Body of pancreas (tissue), 4 donors: ENCODE measurements at regions not wholly inside any gene's neighbourhood (a gene's known extent, or its start where the extent isn't known, plus 50 kb on each side); places are given as distances from the start of the nearest gene placed in this dataset.

ENCODE experiments used
- ATAC-seq: fragments of 150-250 bp; one replicate; pipeline ENCODE4 v1.9.1; 2016
- DNase-seq, 4 donors: peaks; one replicate each; pipeline ENCODE4 v3.0.0-alpha.2; 2019
- H3K27ac ChIP-seq, 4 donors: fragments of 200-600 bp; sonication (generic); 1 replicate in 3 of 4; 2 replicates in 1 of 4; pipeline versions ENCODE4 v1.5.1 to v1.6.1; 2016 to 2019; ENCODE audit warnings: mild to moderate bottlenecking in 1 of 4, mixed read lengths in 1 of 4, moderate library complexity in 1 of 4
- H3K27me3 ChIP-seq, 2 donors: fragments of 200-600 bp; sonication (generic); one replicate each; pipeline ENCODE4 v1.6.0; 2016; ENCODE audit warnings: mild to moderate bottlenecking in 1 of 2
- H3K36me3 ChIP-seq, 2 donors: fragments of 200-600 bp; sonication (generic); replicated peaks in 1 of 2; 2 replicates each; pipeline ENCODE4 v1.5.1; 2016; ENCODE audit warnings: low read depth in 2 of 2; ENCODE audit not compliant: insufficient read depth in 1 of 2
- H3K4me1 ChIP-seq: fragments of 200-600 bp; sonication (generic); one replicate; pipeline ENCODE4 v1.6.0; 2016
- H3K4me3 ChIP-seq, 2 donors: fragments of 200-600 bp; sonication (generic); 1 replicate in 1 of 2; 2 replicates in 1 of 2; pipeline ENCODE4 v1.5.1; 2016 to 2019
- H3K9me3 ChIP-seq, 3 donors: fragments of 200-600 bp; sonication (generic); 1 replicate in 2 of 3; 2 replicates in 1 of 3; pipeline ENCODE4 v1.5.1; 2016
- POLR2A ChIP-seq, 3 donors: fragments of 450-650 bp; IDR thresholded peaks; one replicate each; pipeline ENCODE4 v1.6.1; 2016; ENCODE audit warnings: antibody characterized with exemption in 3 of 3, mild to moderate bottlenecking in 2 of 3
- WGBS, 2 donors: methylation state at CpG; one replicate each; pipeline ENCODE4 v1.1.5; 2017; 5-methylcytosine and 5-hydroxymethylcytosine counted together
- intact Hi-C: fragments of 100-400 bp; cut with DNase I; formaldehyde crosslinking; loops from one replicate; pipeline ENCODE4 v1.15.1; 2023
- TF ChIP-seq, protein P1 (sequence below), 7 experiments: fragments of 450-650 bp in 4 of 7; fragments of 200-600 bp in 3 of 7; sonication (generic) in 3 of 7; IDR thresholded peaks; one replicate each; pipeline ENCODE4 v1.5.1; 2016 to 2019; ENCODE audit warnings: antibody characterized with exemption in 7 of 7

GRCh38 chr2:223669453-223670225 is 67.5 kb upstream of the SCG2 start:
- Histone ChIP-seq H3K4me1 (no peaks in the 10 kb centered on the region), H3K9me3 (no peaks in the 10 kb centered on the region), H3K27me3 (no peaks in the 10 kb centered on the region), H3K4me3 (no peak overlapping the region), H3K36me3 (no peaks in the 10 kb centered on the region), H3K27ac (no peak overlapping the region)
- intact Hi-C loops, result no loop called here
- WGBS, 2 donors, result 79 to 81% methylated on average over 7 to 8 of the region's 8 CpGs
- TF ChIP-seq, protein P1, sequence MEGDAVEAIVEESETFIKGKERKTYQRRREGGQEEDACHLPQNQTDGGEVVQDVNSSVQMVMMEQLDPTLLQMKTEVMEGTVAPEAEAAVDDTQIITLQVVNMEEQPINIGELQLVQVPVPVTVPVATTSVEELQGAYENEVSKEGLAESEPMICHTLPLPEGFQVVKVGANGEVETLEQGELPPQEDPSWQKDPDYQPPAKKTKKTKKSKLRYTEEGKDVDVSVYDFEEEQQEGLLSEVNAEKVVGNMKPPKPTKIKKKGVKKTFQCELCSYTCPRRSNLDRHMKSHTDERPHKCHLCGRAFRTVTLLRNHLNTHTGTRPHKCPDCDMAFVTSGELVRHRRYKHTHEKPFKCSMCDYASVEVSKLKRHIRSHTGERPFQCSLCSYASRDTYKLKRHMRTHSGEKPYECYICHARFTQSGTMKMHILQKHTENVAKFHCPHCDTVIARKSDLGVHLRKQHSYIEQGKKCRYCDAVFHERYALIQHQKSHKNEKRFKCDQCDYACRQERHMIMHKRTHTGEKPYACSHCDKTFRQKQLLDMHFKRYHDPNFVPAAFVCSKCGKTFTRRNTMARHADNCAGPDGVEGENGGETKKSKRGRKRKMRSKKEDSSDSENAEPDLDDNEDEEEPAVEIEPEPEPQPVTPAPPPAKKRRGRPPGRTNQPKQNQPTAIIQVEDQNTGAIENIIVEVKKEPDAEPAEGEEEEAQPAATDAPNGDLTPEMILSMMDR (IDR thresholded peaks at IDR 0.05), result no peak
- no peak for TF ChIP-seq POLR2A (IDR thresholded peaks at IDR 0.05)
- ATAC-seq, result no peak
- DNase-seq, result no peak

- no peak for TF ChIP-seq POLR2A (IDR thresholded peaks at IDR 0.05)
- WGBS, 2 donors, result 41 to 63% methylated on average over 5 of the region's 5 CpGs
- Histone ChIP-seq H3K36me3 (no peaks in the 10 kb centered on the region), H3K27me3 (no peaks in the 10 kb centered on the region), H3K27ac (no peak overlapping the region), H3K9me3 (no peaks in the 10 kb centered on the region), H3K4me1 (no peaks in the 10 kb centered on the region), H3K4me3 (no peak overlapping the region)
- DNase-seq (no peak), ATAC-seq (no peak)
- intact Hi-C loops, result no loop called here
Observed at GRCh38 chr2:223668302-223668998, 66.3 kb upstream of the SCG2 start.

DNA sequence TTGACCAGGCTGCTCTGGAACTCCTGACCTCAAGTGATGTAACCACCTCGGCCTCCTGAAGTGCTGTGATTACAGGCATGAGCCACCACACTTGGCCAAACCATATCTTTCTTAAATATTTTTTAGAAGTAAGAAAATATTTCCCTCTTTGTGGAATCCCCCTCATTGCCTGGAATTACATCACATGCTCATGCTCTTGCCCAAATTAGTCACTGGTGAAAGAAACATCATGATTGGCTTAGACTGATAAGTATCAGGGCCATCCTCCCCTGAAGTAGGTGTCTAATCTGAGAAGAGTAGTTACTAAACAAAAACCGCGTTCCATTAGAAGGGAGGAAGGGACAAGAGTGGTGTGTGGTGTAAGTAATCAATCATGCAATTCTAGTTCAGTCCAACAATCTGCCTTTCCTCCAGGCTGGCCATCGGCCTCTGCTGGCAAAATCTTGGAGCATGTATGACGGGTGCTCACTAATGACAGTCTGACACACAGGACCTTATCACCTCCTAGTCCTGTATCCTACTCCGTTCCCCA is 52.3 kb upstream of the SCG2 start:
- Histone ChIP-seq H3K9me3 (no peaks in the 10 kb centered on the region), H3K4me1 (no peaks in the 10 kb centered on the region), H3K36me3 (no peaks in the 10 kb centered on the region), H3K27ac (no peak overlapping the region), H3K27me3 (no peaks in the 10 kb centered on the region), H3K4me3 (no peak overlapping the region)
- ATAC-seq (no peak), DNase-seq (no peak)
- intact Hi-C loops, result no loop called here
- WGBS, 2 donors, result 67 to 71% methylated on average over 6 of the region's 6 CpGs
- TF ChIP-seq, protein P1 (IDR thresholded peaks at IDR 0.05), result no peak
- no peak for TF ChIP-seq POLR2A (IDR thresholded peaks at IDR 0.05)

DNA sequence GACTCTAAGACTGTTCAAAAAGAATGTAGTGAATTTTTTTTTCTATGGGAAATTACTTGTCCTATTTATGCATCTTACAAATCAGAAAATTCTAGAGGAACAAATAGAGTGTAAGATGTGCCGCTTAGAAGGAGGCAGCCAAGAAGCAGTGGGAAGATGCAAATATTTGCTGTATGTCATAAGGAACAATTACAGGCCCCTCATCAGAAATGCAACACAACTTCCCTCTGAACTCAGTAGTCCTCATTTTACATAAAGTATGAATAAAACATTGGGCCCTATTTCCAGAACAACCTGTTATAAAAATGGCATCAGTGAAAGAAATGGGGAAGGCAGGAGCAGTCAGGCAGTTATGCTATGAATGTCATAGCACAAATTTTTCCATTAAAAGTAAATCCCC is 50.7 kb upstream of the SCG2 start:
- 84 to 86% methylated on average over 1 of the region's 1 CpG for WGBS, 2 donors
- no peak overlapping the region for H3K4me3 ChIP-seq
- H3K36me3 ChIP-seq, result no peaks in the 10 kb centered on the region
- no peaks in the 10 kb centered on the region for H3K9me3 ChIP-seq
- H3K27me3 ChIP-seq, result no peaks in the 10 kb centered on the region
- no peak for TF ChIP-seq POLR2A (IDR thresholded peaks at IDR 0.05)
- TF ChIP-seq, protein P1 (IDR thresholded peaks at IDR 0.05), result no peak
- no peak for DNase-seq
- intact Hi-C loops, result no loop called here
- no peak overlapping the region for H3K27ac ChIP-seq
- H3K4me1 ChIP-seq, result no peaks in the 10 kb centered on the region
- no peak for ATAC-seq

GRCh38 chr2:223652122-223652521 is 50.0 kb upstream of the SCG2 start:
- TF ChIP-seq POLR2A (IDR thresholded peaks at IDR 0.05), result no peak
- TF ChIP-seq, protein P1 (IDR thresholded peaks at IDR 0.05), result no peak
- H3K9me3 ChIP-seq, result no peaks in the 10 kb centered on the region
- no peaks in the 10 kb centered on the region for H3K27me3 ChIP-seq
- intact Hi-C loops, result no loop called here
- no peak overlapping the region for H3K4me3 ChIP-seq
- H3K36me3 ChIP-seq, result no peaks in the 10 kb centered on the region
- no peak overlapping the region for H3K27ac ChIP-seq
- no peaks in the 10 kb centered on the region for H3K4me1 ChIP-seq
- no peak for ATAC-seq
- no peak for DNase-seq
- WGBS, 2 donors, result 84 to 87% methylated on average over 1 of the region's 1 CpG
